C1 segment of cervical spinal cord (tissue), 14 donors: ENCODE measurements at regions not wholly inside any gene's neighbourhood (a gene's known extent, or its start where the extent isn't known, plus 50 kb on each side); places are given as distances from the start of the nearest gene placed in this dataset.
A peak's percentile ranks its signal among the peaks of the same experiment; 100 is the strongest.
"Not testable (repeated sequence)": the region's sequence is repeated elsewhere in the genome, so short reads cannot be mapped to it uniquely, and the experiment has no call there.

ENCODE experiments used
- DNase-seq, 14 donors: peaks; one replicate each; lab custom pipeline; 2025; lab: John Stamatoyannopoulos, UW

- no peak for DNase-seq
Observed at GRCh38 chr21:16115461-16115860, 385.7 kb downstream of the USP25 start.

GRCh38 chr21:16116069-16116468 is 386.3 kb downstream of the USP25 start:
- no peak for DNase-seq

- no peak for DNase-seq
Observed at GRCh38 chr21:16116798-16117197, 387.0 kb downstream of the USP25 start.

GRCh38 chr21:16117331-16117730 is 387.5 kb downstream of the USP25 start:
- no peak for DNase-seq

- peak in 1 of 14 donors; percentile 21 for DNase-seq
Observed at GRCh38 chr21:16117851-16118590, 388.2 kb downstream of the USP25 start.

- no peak for DNase-seq
Observed at GRCh38 chr21:16124378-16125138, 394.8 kb downstream of the USP25 start.

- no peak for DNase-seq
Observed at GRCh38 chr21:16125274-16125673, 395.5 kb downstream of the USP25 start.

GRCh38 chr21:16132453-16132852 is 402.7 kb downstream of the USP25 start:
- DNase-seq = not testable (repeated sequence)

- no peak for DNase-seq
Observed at GRCh38 chr21:16133248-16133647, 403.5 kb downstream of the USP25 start.

GRCh38 chr21:16134134-16134533 is 404.4 kb downstream of the USP25 start:
- DNase-seq = no peak

GRCh38 chr21:16137106-16137505 is 407.3 kb downstream of the USP25 start:
- DNase-seq = no peak

- no peak for DNase-seq
Observed at GRCh38 chr21:16145052-16145451, 415.3 kb downstream of the USP25 start.

GRCh38 chr21:16145479-16145878 is 415.7 kb downstream of the USP25 start:
- no peak for DNase-seq

GRCh38 chr21:16154321-16154720 is 424.5 kb downstream of the USP25 start:
- no peak for DNase-seq

GRCh38 chr21:16154951-16155635 is 425.3 kb downstream of the USP25 start:
- DNase-seq = peak in 1 of 14 donors; percentile 17

- no peak for DNase-seq
Observed at GRCh38 chr21:16156841-16157489, 427.2 kb downstream of the USP25 start.

- DNase-seq = no peak
Observed at GRCh38 chr21:16159213-16159970, 429.6 kb downstream of the USP25 start.

GRCh38 chr21:16159971-16160350 is 430.2 kb downstream of the USP25 start:
- DNase-seq = no peak

GRCh38 chr21:16162953-16163352 is 433.2 kb downstream of the USP25 start:
- no peak for DNase-seq

- no peak for DNase-seq
Observed at GRCh38 chr21:16169102-16169511, 439.3 kb downstream of the USP25 start.

GRCh38 chr21:16169779-16170178 is 440.0 kb downstream of the USP25 start:
- DNase-seq = no peak
